Endothelial cell of umbilical vein (primary cell): ENCODE measurements at regions not wholly inside any gene's neighbourhood (a gene's known extent, or its start where the extent isn't known, plus 50 kb on each side); places are given as distances from the start of the nearest gene placed in this dataset.
"Not testable (repeated sequence)": the region's sequence is repeated elsewhere in the genome, so short reads cannot be mapped to it uniquely, and the experiment has no call there.

Source experiments
- BruUV-seq: library from RNA; stranded (reverse); fragments of 400-500 nt; replicated peaks from 2 replicates; lab custom pipeline; 2021; lab: Mats Ljungman, UMichigan
- CTCF ChIA-PET: fragments of 300-600, 350-600 bp; sonication (Branson Sonifier 250); formaldehyde crosslinking; loops from one replicate; lab custom pipeline; 2021; ENCODE audit warnings: antibody characterized with exemption, inconsistent platforms; lab: Charles Lee
- POLR2A ChIA-PET: fragments of 300-600, 350-600 bp; sonication (Branson Sonifier 250); formaldehyde crosslinking; loops from one replicate; lab custom pipeline; 2021; ENCODE audit warnings: antibody characterized with exemption, inconsistent platforms; lab: Charles Lee
- DNase-seq: peaks from one replicate; pipeline ENCODE4 v3.0.0-alpha.2; 2011; ENCODE audit warnings: low read depth, low spot score
- FAIRE-seq: peaks from 2 replicates; lab custom pipeline; 2011; peaks lifted over from hg19 to GRCh38; lab: Jason Lieb, UNC
- H2AFZ ChIP-seq: 2 replicates; pipeline ENCODE4 v1.6.0; 2012; ENCODE audit warnings: low read depth, low read length, control low read depth, inconsistent platforms
- H3K27ac ChIP-seq: 2 replicates; pipeline ENCODE4 v1.5.1; 2011; ENCODE audit warnings: low read depth, mild to moderate bottlenecking, control low read depth, low read length, moderate library complexity; ENCODE audit not compliant: insufficient read depth
- H3K27me3 ChIP-seq, 2 experiments: 2 replicates each; pipeline versions ENCODE4 v1.6.0 to v1.6.1; 2011; ENCODE audit warnings: low read length in 2 of 2, mixed read lengths in 1 of 2; ENCODE audit not compliant: control insufficient read depth in 2 of 2, insufficient read depth in 2 of 2
- H3K36me3 ChIP-seq, 2 experiments: 2 replicates in 1 of 2; 3 replicates in 1 of 2; pipeline ENCODE4 v1.5.1; 2011; ENCODE audit warnings: low read length in 2 of 2, mild to moderate bottlenecking in 1 of 2, moderate library complexity in 1 of 2; ENCODE audit not compliant: control insufficient read depth in 2 of 2, insufficient read depth in 2 of 2; ENCODE audit errors: extremely low read depth in 1 of 2
- H3K4me1 ChIP-seq: 3 replicates; pipeline ENCODE4 v1.5.1; 2011; ENCODE audit warnings: mild to moderate bottlenecking, low read length; ENCODE audit not compliant: control insufficient read depth, insufficient read depth; ENCODE audit errors: extremely low read depth
- H3K4me2 ChIP-seq: 2 replicates; pipeline ENCODE4 v1.6.1; 2011; ENCODE audit warnings: low read length, control low read depth, mixed read lengths; ENCODE audit not compliant: insufficient read depth
- H3K4me3 ChIP-seq, 3 experiments: fragments of 200-600 bp in 1 of 3; sonication (generic), shearing (Covaris generic) in 1 of 3; replicated peaks in 1 of 3; 2 replicates each; pipeline ENCODE4 v1.5.1; 2011 to 2016; ENCODE audit warnings: control low read depth in 3 of 3, low read length in 3 of 3, mild to moderate bottlenecking in 2 of 3, inconsistent platforms in 1 of 3, low read depth in 1 of 3, moderate library complexity in 1 of 3; ENCODE audit not compliant: insufficient read depth in 1 of 3
- H3K79me2 ChIP-seq: 2 replicates; pipeline ENCODE4 v1.6.0; 2012; ENCODE audit warnings: low read length, inconsistent platforms; ENCODE audit not compliant: control insufficient read depth, insufficient read depth
- H3K9ac ChIP-seq: replicated peaks from 2 replicates; pipeline ENCODE3; 2011; ENCODE audit warnings: low read length, control low read depth; ENCODE audit not compliant: insufficient read depth; ENCODE audit errors: extremely low read depth
- H3K9me1 ChIP-seq: replicated peaks from 3 replicates; pipeline ENCODE4 v1.6.0; 2011; ENCODE audit warnings: mild to moderate bottlenecking, low read length; ENCODE audit not compliant: control insufficient read depth, insufficient read depth; ENCODE audit errors: extremely low read depth
- H3K9me3 ChIP-seq: replicated peaks from 2 replicates; pipeline ENCODE4 v1.5.1; 2012; ENCODE audit warnings: low read length, inconsistent platforms; ENCODE audit not compliant: control insufficient read depth, insufficient read depth
- H4K20me1 ChIP-seq: replicated peaks from 2 replicates; pipeline ENCODE3; 2011; ENCODE audit warnings: mild to moderate bottlenecking, low read length; ENCODE audit not compliant: control insufficient read depth, insufficient read depth; ENCODE audit errors: extremely low read depth
- EZH2 ChIP-seq: IDR thresholded peaks from 2 replicates; pipeline ENCODE4 v1.6.1; 2012; ENCODE audit warnings: borderline replicate concordance, low read depth, mild to moderate bottlenecking, moderate library complexity, low read length, inconsistent platforms; ENCODE audit not compliant: severe bottlenecking
- FOS ChIP-seq: IDR thresholded peaks from 2 replicates; pipeline ENCODE4 v1.6.1; 2011; ENCODE audit warnings: mild to moderate bottlenecking, low read length, moderate library complexity, borderline replicate concordance; ENCODE audit not compliant: insufficient read depth
- GATA2 ChIP-seq: IDR thresholded peaks from 2 replicates; pipeline ENCODE4 v1.7.0; 2011; ENCODE audit warnings: low read depth, mild to moderate bottlenecking, moderate library complexity, mixed read lengths, low read length; ENCODE audit not compliant: insufficient read length, insufficient read depth
- JUN ChIP-seq: IDR thresholded peaks from 2 replicates; pipeline ENCODE4 v1.6.1; 2011; ENCODE audit warnings: borderline replicate concordance, low read depth; ENCODE audit not compliant: insufficient read length, insufficient read depth
- MYC ChIP-seq: IDR thresholded peaks from one replicate; pipeline ENCODE4 v1.6.1; 2011; ENCODE audit warnings: mild to moderate bottlenecking, low read depth, low read length
- POLR2A ChIP-seq: IDR thresholded peaks from 2 replicates; pipeline ENCODE4 v1.6.1; 2012; ENCODE audit warnings: low read depth, mild to moderate bottlenecking, control low read depth, low read length
- POLR2AphosphoS5 ChIP-seq: IDR thresholded peaks from 2 replicates; pipeline ENCODE4 v1.6.1; 2012; ENCODE audit warnings: low read depth, mild to moderate bottlenecking, control low read depth, low read length, moderate library complexity; ENCODE audit not compliant: insufficient read depth
- dilution Hi-C: fragments of 300-500 bp; cut with MboI; formaldehyde crosslinking; loops from one replicate; pipeline ENCODE4 v1.15.0; 2019; ENCODE audit warnings: low sequenced_read_pairs; ENCODE audit not compliant: extremely low pct_ligation_motif_present
- intact Hi-C: fragments of 100-400 bp; cut with micrococcal nuclease; formaldehyde crosslinking; loops from one replicate; pipeline ENCODE4 v1.10.0; 2022
- TF ChIP-seq, protein P1 (sequence below): IDR thresholded peaks from 2 replicates; pipeline ENCODE4 v1.6.1; 2011; ENCODE audit not compliant: insufficient read depth, insufficient read length
- TF ChIP-seq, protein P2 (sequence below), 2 donors: IDR thresholded peaks; 1 replicate in 1 of 2; 2 replicates in 1 of 2; pipeline ENCODE4 v1.5.1; 2011; ENCODE audit warnings: low read length in 2 of 2, mild to moderate bottlenecking in 2 of 2, moderate library complexity in 2 of 2, control low read depth in 1 of 2, inconsistent platforms in 1 of 2, low read depth in 1 of 2; ENCODE audit not compliant: insufficient read depth in 1 of 2; ENCODE audit errors: extremely low read depth in 1 of 2

DNA sequence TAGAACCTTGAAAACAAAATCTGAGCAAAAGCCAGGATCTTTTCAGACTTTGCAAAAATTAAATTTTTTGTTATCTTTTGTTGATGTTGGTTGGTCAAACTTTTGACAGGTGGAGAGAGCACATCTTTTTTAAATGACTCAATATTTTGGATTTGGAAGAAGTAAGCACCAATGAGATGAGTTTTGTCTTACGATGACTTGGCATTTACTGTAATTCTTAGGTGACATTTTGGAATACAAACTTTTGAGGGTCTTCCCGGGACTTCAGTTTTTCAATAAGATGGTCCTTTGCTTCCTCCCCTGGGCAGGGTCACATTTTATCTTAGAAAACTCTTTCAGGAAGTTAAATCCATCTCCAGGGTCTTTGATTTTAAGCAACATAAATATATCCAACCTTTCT lies 423.9 kb downstream of the HS3ST3B1 start:
- Histone ChIP-seq H3K36me3 (no peaks in the 10 kb centered on the region), H3K4me2 (no peak overlapping the region), H3K27me3 (no peaks in the 10 kb centered on the region), H3K9me1 (no peaks in the 10 kb centered on the region), H2AFZ (no peak overlapping the region), H4K20me1 (no peaks in the 10 kb centered on the region), H3K9me3 (no peaks in the 10 kb centered on the region), H3K27ac (no peak overlapping the region), H3K9ac (no peak overlapping the region), H3K79me2 (no peaks in the 10 kb centered on the region), H3K4me3 (no peak overlapping the region), H3K4me1 (no peaks in the 10 kb centered on the region)
- TF ChIP-seq POLR2AphosphoS5 (no peak), EZH2 (no peak), POLR2A (no peak), MYC (no peak), JUN (no peak), GATA2 (no peak), FOS (no peak)
- TF ChIP-seq, protein P1, sequence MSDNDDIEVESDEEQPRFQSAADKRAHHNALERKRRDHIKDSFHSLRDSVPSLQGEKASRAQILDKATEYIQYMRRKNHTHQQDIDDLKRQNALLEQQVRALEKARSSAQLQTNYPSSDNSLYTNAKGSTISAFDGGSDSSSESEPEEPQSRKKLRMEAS, result no peak
- TF ChIP-seq, protein P2, sequence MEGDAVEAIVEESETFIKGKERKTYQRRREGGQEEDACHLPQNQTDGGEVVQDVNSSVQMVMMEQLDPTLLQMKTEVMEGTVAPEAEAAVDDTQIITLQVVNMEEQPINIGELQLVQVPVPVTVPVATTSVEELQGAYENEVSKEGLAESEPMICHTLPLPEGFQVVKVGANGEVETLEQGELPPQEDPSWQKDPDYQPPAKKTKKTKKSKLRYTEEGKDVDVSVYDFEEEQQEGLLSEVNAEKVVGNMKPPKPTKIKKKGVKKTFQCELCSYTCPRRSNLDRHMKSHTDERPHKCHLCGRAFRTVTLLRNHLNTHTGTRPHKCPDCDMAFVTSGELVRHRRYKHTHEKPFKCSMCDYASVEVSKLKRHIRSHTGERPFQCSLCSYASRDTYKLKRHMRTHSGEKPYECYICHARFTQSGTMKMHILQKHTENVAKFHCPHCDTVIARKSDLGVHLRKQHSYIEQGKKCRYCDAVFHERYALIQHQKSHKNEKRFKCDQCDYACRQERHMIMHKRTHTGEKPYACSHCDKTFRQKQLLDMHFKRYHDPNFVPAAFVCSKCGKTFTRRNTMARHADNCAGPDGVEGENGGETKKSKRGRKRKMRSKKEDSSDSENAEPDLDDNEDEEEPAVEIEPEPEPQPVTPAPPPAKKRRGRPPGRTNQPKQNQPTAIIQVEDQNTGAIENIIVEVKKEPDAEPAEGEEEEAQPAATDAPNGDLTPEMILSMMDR (IDR thresholded peaks at IDR 0.05; ENCODE audit: extremely low read depth in 1 of 2, insufficient read depth in 1 of 2, low read depth in 1 of 2, low read length in 2 of 2), result no peak
- DNase-seq (no peak), FAIRE-seq (no peak)
- ChIA-PET POLR2A (no interaction called here), CTCF (no interaction called here)
- no TSS peak for BruUV-seq
- dilution Hi-C loops, result no loop called here
- intact Hi-C loops, result no loop called here

DNA sequence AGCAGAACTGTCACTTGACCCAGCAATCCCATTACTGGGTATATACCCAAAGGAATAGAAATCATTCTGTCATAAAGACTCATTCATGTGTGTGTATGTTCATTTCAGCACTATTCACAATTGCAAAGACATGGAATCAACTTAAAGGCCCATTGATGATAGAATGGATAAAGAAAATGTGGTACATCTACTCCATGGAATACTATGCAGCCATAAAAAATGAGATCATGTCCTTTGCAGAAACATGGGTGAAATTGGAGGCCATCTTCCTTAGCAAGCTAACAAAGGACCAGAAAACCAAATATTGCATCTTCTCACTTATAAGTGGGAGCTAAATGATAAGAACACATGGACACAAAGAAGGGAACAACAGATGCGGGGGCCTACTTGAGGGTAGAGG lies 422.5 kb downstream of the HS3ST3B1 start:
- FAIRE-seq, intact Hi-C loops, H3K9me3 ChIP-seq, H3K4me3 ChIP-seq, H3K9me1 ChIP-seq, H4K20me1 ChIP-seq, H3K36me3 ChIP-seq, H3K27me3 ChIP-seq, DNase-seq, POLR2A ChIA-PET, H3K9ac ChIP-seq, CTCF ChIA-PET, H2AFZ ChIP-seq, H3K79me2 ChIP-seq, dilution Hi-C loops, H3K4me1 ChIP-seq, H3K27ac ChIP-seq, H3K4me2 ChIP-seq, BruUV-seq: not testable (repeated sequence)
